IMR-90 (cell line): ENCODE measurements at regions not wholly inside any gene's neighbourhood (a gene's known extent, or its start where the extent isn't known, plus 50 kb on each side); places are given as distances from the start of the nearest gene placed in this dataset.

Experiments used
- CEBPB ChIP-seq: IDR thresholded peaks from 2 replicates; pipeline ENCODE4 v1.6.1; 2012; ENCODE audit warnings: low read depth, low read length, improper control_type of control experiment
- FOS ChIP-seq: fragments of 150-350 bp; IDR thresholded peaks from 2 replicates; pipeline ENCODE4 v1.6.1; 2016; ENCODE audit warnings: low read depth, low read length
- MAFK ChIP-seq: IDR thresholded peaks from 2 replicates; pipeline ENCODE4 v1.6.1; 2012; ENCODE audit warnings: low read depth, low read length, improper control_type of control experiment
- MXI1 ChIP-seq: IDR thresholded peaks from 2 replicates; pipeline ENCODE4 v1.6.1; 2012; ENCODE audit warnings: low read depth, mild to moderate bottlenecking, low read length, moderate library complexity, borderline replicate concordance
- NFE2L2 ChIP-seq: fragments of 150-350 bp; IDR thresholded peaks from 2 replicates; pipeline ENCODE4 v1.6.1; 2016; ENCODE audit warnings: low read depth, mild to moderate bottlenecking, low read length
- POLR2A ChIP-seq: IDR thresholded peaks from 2 replicates; pipeline ENCODE4 v1.6.1; 2012; ENCODE audit warnings: mild to moderate bottlenecking, low read depth, low read length
- RAD21 ChIP-seq: IDR thresholded peaks from 2 replicates; pipeline ENCODE4 v1.6.1; 2012; ENCODE audit warnings: low read length, improper control_type of control experiment
- RCOR1 ChIP-seq: IDR thresholded peaks from 2 replicates; pipeline ENCODE4 v1.6.1; 2012; ENCODE audit warnings: mild to moderate bottlenecking, low read length, improper control_type of control experiment; ENCODE audit not compliant: insufficient replicate concordance
- RFX5 ChIP-seq: IDR thresholded peaks from 2 replicates; pipeline ENCODE4 v1.8.0; 2012; ENCODE audit warnings: low read depth, mild to moderate bottlenecking, low read length, moderate library complexity
- SMC3 ChIP-seq: fragments of 150-350 bp; IDR thresholded peaks from 2 replicates; pipeline ENCODE4 v1.6.1; 2016; ENCODE audit warnings: low read depth, mild to moderate bottlenecking, antibody characterized with exemption, low read length, moderate library complexity
- TF ChIP-seq, protein P1 (sequence below): conservative IDR thresholded peaks from 2 replicates; pipeline ENCODE4 v1.5.1; 2012; ENCODE audit warnings: mild to moderate bottlenecking, low read depth, low read length, improper control_type of control experiment

DNA sequence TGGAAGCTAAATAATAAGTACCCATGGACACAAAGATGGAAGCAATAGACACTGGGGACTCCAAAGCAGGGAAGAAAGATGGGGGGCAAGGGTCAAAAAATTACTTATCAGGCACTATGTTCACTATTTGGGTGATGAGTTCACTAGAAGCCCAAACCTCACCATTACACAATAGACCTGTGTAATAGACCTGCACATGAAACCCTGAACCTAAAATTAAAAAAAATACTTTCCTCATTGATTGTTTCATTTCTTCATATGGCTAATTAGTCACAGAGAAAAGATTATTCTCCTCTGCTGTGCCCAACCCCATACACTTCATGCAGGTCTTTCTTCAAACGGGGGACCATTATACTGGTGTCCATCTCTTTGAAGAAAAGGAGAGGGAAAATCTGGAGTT is 213.0 kb upstream of the DTNBP1 start:
- TF ChIP-seq, protein P1, sequence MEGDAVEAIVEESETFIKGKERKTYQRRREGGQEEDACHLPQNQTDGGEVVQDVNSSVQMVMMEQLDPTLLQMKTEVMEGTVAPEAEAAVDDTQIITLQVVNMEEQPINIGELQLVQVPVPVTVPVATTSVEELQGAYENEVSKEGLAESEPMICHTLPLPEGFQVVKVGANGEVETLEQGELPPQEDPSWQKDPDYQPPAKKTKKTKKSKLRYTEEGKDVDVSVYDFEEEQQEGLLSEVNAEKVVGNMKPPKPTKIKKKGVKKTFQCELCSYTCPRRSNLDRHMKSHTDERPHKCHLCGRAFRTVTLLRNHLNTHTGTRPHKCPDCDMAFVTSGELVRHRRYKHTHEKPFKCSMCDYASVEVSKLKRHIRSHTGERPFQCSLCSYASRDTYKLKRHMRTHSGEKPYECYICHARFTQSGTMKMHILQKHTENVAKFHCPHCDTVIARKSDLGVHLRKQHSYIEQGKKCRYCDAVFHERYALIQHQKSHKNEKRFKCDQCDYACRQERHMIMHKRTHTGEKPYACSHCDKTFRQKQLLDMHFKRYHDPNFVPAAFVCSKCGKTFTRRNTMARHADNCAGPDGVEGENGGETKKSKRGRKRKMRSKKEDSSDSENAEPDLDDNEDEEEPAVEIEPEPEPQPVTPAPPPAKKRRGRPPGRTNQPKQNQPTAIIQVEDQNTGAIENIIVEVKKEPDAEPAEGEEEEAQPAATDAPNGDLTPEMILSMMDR = no peak
- TF ChIP-seq RFX5 (no peak), RCOR1 (no peak), MXI1 (no peak), CEBPB (no peak), POLR2A (no peak), RAD21 (no peak), MAFK (no peak), NFE2L2 (no peak), FOS (no peak), SMC3 (no peak)
